WTC11 (cell line): ENCODE measurements at regions not wholly inside any gene's neighbourhood (a gene's known extent, or its start where the extent isn't known, plus 50 kb on each side); places are given as distances from the start of the nearest gene placed in this dataset.

Source experiments
- CREB1 ChIP-seq: sonication (generic); formaldehyde crosslinking; IDR thresholded peaks from 2 replicates; pipeline ENCODE4 v1.8.0; 2023; ENCODE audit warnings: mild to moderate bottlenecking, missing genetic modification reagents
- ELF4 ChIP-seq: sonication (generic); formaldehyde crosslinking; IDR thresholded peaks from 2 replicates; pipeline ENCODE4 v1.8.1; 2022; ENCODE audit warnings: low read depth, mild to moderate bottlenecking, moderate library complexity, missing genetic modification reagents
- ETV6 ChIP-seq: sonication (generic); formaldehyde crosslinking; IDR thresholded peaks from 2 replicates; pipeline ENCODE4 v1.8.1; 2022; ENCODE audit warnings: mild to moderate bottlenecking, missing genetic modification reagents
- IRF2 ChIP-seq: sonication (generic); formaldehyde crosslinking; IDR thresholded peaks from 2 replicates; pipeline ENCODE4 v1.8.0; 2022; ENCODE audit warnings: low read depth, missing genetic modification reagents, borderline replicate concordance
- MAX ChIP-seq: sonication (generic); formaldehyde crosslinking; IDR thresholded peaks from 2 replicates; pipeline ENCODE4 v1.8.0; 2022; ENCODE audit warnings: mild to moderate bottlenecking, missing genetic modification reagents
- NFYB ChIP-seq: sonication (generic); formaldehyde crosslinking; conservative IDR thresholded peaks from 2 replicates; pipeline ENCODE4 v1.8.0; 2022; ENCODE audit warnings: low read depth, missing genetic modification reagents
- NR3C1 ChIP-seq: sonication (generic); formaldehyde crosslinking; conservative IDR thresholded peaks from 2 replicates; pipeline ENCODE4 v1.8.1; 2023; ENCODE audit warnings: low read depth, mild to moderate bottlenecking, missing genetic modification reagents
- ZNF317 ChIP-seq: sonication (generic); formaldehyde crosslinking; IDR thresholded peaks from 2 replicates; pipeline ENCODE4 v1.8.1; 2023; ENCODE audit warnings: low read depth, mild to moderate bottlenecking, moderate library complexity, missing genetic modification reagents, borderline replicate concordance
- TF ChIP-seq, protein P1 (sequence below): sonication (generic); formaldehyde crosslinking; IDR thresholded peaks from 2 replicates; pipeline ENCODE4 v1.8.1; 2022; ENCODE audit warnings: missing genetic modification reagents, borderline replicate concordance
- TF ChIP-seq, protein P2 (sequence below): fragments of 200-600 bp; IDR thresholded peaks from 2 replicates; pipeline ENCODE4 v1.8.0; 2022; ENCODE audit warnings: antibody characterized with exemption

DNA sequence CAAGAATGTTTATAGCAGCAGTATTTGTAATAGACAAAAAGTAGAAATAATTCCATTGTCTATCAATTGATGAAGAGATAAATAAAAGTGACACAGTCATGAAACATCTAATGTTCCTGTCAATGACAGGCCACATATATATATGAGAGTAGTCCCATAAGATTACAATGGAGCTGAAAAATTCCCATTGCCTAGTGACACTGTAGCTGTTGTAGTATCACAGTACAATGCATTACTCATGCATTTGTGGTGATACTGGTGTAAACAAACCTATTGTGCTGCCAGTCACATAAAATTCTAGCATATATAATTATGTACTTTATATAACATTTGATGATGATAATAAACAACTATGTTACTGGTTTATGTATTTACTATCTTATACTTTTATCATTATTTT lies 141.9 kb upstream of the LYPLAL1 start:
- TF ChIP-seq, protein P1, sequence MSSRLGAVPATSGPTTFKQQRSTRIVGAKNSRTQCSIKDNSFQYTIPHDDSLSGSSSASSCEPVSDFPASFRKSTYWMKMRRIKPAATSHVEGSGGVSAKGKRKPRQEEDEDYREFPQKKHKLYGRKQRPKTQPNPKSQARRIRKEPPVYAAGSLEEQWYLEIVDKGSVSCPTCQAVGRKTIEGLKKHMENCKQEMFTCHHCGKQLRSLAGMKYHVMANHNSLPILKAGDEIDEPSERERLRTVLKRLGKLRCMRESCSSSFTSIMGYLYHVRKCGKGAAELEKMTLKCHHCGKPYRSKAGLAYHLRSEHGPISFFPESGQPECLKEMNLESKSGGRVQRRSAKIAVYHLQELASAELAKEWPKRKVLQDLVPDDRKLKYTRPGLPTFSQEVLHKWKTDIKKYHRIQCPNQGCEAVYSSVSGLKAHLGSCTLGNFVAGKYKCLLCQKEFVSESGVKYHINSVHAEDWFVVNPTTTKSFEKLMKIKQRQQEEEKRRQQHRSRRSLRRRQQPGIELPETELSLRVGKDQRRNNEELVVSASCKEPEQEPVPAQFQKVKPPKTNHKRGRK (CRISPR knock-in tag): no peak
- TF ChIP-seq ELF4 (no peak), NR3C1 (CRISPR knock-in tag) (no peak), NFYB (CRISPR knock-in tag) (no peak), IRF2 (CRISPR knock-in tag) (no peak), ZNF317 (no peak), MAX (no peak), CREB1 (CRISPR knock-in tag) (no peak), ETV6 (CRISPR knock-in tag) (no peak)
- TF ChIP-seq, protein P2, sequence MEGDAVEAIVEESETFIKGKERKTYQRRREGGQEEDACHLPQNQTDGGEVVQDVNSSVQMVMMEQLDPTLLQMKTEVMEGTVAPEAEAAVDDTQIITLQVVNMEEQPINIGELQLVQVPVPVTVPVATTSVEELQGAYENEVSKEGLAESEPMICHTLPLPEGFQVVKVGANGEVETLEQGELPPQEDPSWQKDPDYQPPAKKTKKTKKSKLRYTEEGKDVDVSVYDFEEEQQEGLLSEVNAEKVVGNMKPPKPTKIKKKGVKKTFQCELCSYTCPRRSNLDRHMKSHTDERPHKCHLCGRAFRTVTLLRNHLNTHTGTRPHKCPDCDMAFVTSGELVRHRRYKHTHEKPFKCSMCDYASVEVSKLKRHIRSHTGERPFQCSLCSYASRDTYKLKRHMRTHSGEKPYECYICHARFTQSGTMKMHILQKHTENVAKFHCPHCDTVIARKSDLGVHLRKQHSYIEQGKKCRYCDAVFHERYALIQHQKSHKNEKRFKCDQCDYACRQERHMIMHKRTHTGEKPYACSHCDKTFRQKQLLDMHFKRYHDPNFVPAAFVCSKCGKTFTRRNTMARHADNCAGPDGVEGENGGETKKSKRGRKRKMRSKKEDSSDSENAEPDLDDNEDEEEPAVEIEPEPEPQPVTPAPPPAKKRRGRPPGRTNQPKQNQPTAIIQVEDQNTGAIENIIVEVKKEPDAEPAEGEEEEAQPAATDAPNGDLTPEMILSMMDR: no peak
